Adrenal gland (tissue), 9 donors: ENCODE measurements at regions not wholly inside any gene's neighbourhood (a gene's known extent, or its start where the extent isn't known, plus 50 kb on each side); places are given as distances from the start of the nearest gene placed in this dataset.
"Not testable (repeated sequence)": the region's sequence is repeated elsewhere in the genome, so short reads cannot be mapped to it uniquely, and the experiment has no call there.

Source experiments
- DNase-seq, 7 donors: peaks; one replicate each; pipeline ENCODE4 v3.0.0-alpha.2; 2019 to 2020
- H3K27ac ChIP-seq, 5 donors: fragments of 200-600 bp; sonication (generic) in 4 of 5; 1 replicate in 3 of 5; 2 replicates in 2 of 5; pipeline versions ENCODE4 v1.5.1 to v1.8.0; 2016 to 2020; ENCODE audit warnings: mild to moderate bottlenecking in 1 of 5
- H3K27me3 ChIP-seq: fragments of 200-600 bp; 2 replicates; pipeline ENCODE4 v1.8.0; 2021
- H3K36me3 ChIP-seq, 2 donors: fragments of 200-600 bp; replicated peaks in 1 of 2; 1 replicate in 1 of 2; 2 replicates in 1 of 2; pipeline versions ENCODE4 v1.5.1 to v1.8.0; 2018 to 2022
- H3K4me1 ChIP-seq, 2 donors: fragments of 200-600 bp; replicated peaks in 1 of 2; 1 replicate in 1 of 2; 2 replicates in 1 of 2; pipeline versions ENCODE4 v1.5.1 to v1.8.0; 2018 to 2021
- H3K4me3 ChIP-seq, 4 donors: fragments of 200-600 bp; sonication (generic) in 3 of 4; one replicate each; pipeline ENCODE4 v1.5.1; 2016 to 2018
- H3K9me3 ChIP-seq, 3 donors: fragments of 200-600 bp; sonication (generic) in 1 of 3; replicated peaks in 1 of 3; 1 replicate in 2 of 3; 2 replicates in 1 of 3; pipeline versions ENCODE4 v1.5.1 to v1.8.0; 2016 to 2021
- CTCF ChIP-seq, 6 experiments: fragments of 450-650 bp in 4 of 6; fragments of 200-600 bp in 2 of 6; sonication (generic) in 1 of 6; IDR thresholded peaks; 1 replicate in 5 of 6; 2 replicates in 1 of 6; pipeline versions ENCODE4 v1.5.1 to v1.8.0; 2016 to 2021; ENCODE audit warnings: antibody characterized with exemption in 6 of 6, mild to moderate bottlenecking in 2 of 6, moderate library complexity in 1 of 6
- POLR2A ChIP-seq, 2 donors: fragments of 450-650 bp; IDR thresholded peaks; one replicate each; pipeline ENCODE4 v1.6.1; 2017; ENCODE audit warnings: antibody characterized with exemption in 2 of 2, mild to moderate bottlenecking in 2 of 2, moderate library complexity in 1 of 2
- WGBS, 4 donors: extraction: QIAGEN DNeasy Blood & Tissue Kit in 2 of 4; methylation state at CpG; one replicate each; pipeline versions ENCODE4 v1.1.5 to v1.1.7; 2013 to 2017; 5-methylcytosine and 5-hydroxymethylcytosine counted together
- intact Hi-C, 2 donors: fragments of 100-400 bp; cut with DNase I; formaldehyde crosslinking; loops; one replicate each; pipeline versions ENCODE4 v1.14.1 to v1.15.0; 2022 to 2023
- donor health status: healthy with polysubstance abuse.
- donor health status: Bipolar disorder and iron deficiency.
- donor health status: DM: yes; HTN: yes; CAD: no.
- donor health status: DM: no; HTN: no; CAD: no.
- donor health status: DM: no; HTN: no; CAD: no.

GRCh38 chr9:24071091-24071490, 245.1 kb upstream of the ELAVL2 start:
- TF ChIP-seq CTCF (IDR thresholded peaks at IDR 0.05) (no peak), POLR2A (IDR thresholded peaks at IDR 0.05) (no peak)
- no peak overlapping the region for H3K4me3 ChIP-seq
- no peaks in the 10 kb centered on the region for H3K36me3 ChIP-seq
- no peaks in the 10 kb centered on the region for H3K9me3 ChIP-seq
- intact Hi-C loops, result no loop called here
- 64 to 79% (median 69%) methylated on average over 4 of the region's 4 CpGs for WGBS, 4 donors
- DNase-seq, result no peak
- H3K27ac ChIP-seq, result no peak overlapping the region
- no peaks in the 10 kb centered on the region for H3K27me3 ChIP-seq
- H3K4me1 ChIP-seq, result no peaks in the 10 kb centered on the region

GRCh38 chr9:24067107-24067506, 241.1 kb upstream of the ELAVL2 start:
- H3K27me3 ChIP-seq, H3K4me3 ChIP-seq, H3K9me3 ChIP-seq, DNase-seq, intact Hi-C loops, H3K27ac ChIP-seq, H3K4me1 ChIP-seq, H3K36me3 ChIP-seq: not testable (repeated sequence)
- 46 to 74% (median 63%) methylated on average over 4 to 5 of the region's 5 CpGs for WGBS, 4 donors

GRCh38 chr9:24059651-24060050, 233.6 kb upstream of the ELAVL2 start:
- no peaks in the 10 kb centered on the region for H3K36me3 ChIP-seq
- no peaks in the 10 kb centered on the region for H3K9me3 ChIP-seq
- TF ChIP-seq POLR2A (IDR thresholded peaks at IDR 0.05) (no peak), CTCF (IDR thresholded peaks at IDR 0.05) (no peak)
- no peak for DNase-seq
- no peaks in the 10 kb centered on the region for H3K4me1 ChIP-seq
- intact Hi-C loops, result no loop called here
- H3K4me3 ChIP-seq, result no peak overlapping the region
- WGBS, 4 donors, result 46 to 59% (median 53%) methylated on average over 2 of the region's 2 CpGs
- H3K27ac ChIP-seq, result no peak overlapping the region
- H3K27me3 ChIP-seq, result no peaks in the 10 kb centered on the region

GRCh38 chr9:24051587-24051986, 225.5 kb upstream of the ELAVL2 start:
- Histone ChIP-seq H3K9me3 (no peaks in the 10 kb centered on the region), H3K36me3 (no peaks in the 10 kb centered on the region), H3K4me3 (no peak overlapping the region), H3K27me3 (no peaks in the 10 kb centered on the region), H3K27ac (no peak overlapping the region), H3K4me1 (no peaks in the 10 kb centered on the region)
- no peak for TF ChIP-seq CTCF (IDR thresholded peaks at IDR 0.05)
- no peak for TF ChIP-seq POLR2A (IDR thresholded peaks at IDR 0.05)
- no peak for DNase-seq
- intact Hi-C loops, result no loop called here
- 55 to 68% (median 66%) methylated on average over 3 of the region's 3 CpGs for WGBS, 4 donors

- H3K4me3 ChIP-seq, H3K9me3 ChIP-seq, H3K36me3 ChIP-seq, H3K27ac ChIP-seq, DNase-seq, H3K4me1 ChIP-seq, H3K27me3 ChIP-seq, intact Hi-C loops: not testable (repeated sequence)
- 62 to 89% (median 79%) methylated on average over 3 of the region's 3 CpGs for WGBS, 4 donors
Measured at GRCh38 chr9:24050239-24050638, 224.2 kb upstream of the ELAVL2 start.
